ENCODE measurements at regions not wholly inside any gene's neighbourhood (a gene's known extent, or its start where the extent isn't known, plus 50 kb on each side); places are given as distances from the start of the nearest gene placed in this dataset.

GRCh38 chr15:98134905-98135304, 174.4 kb downstream of the ARRDC4 start:
- TF ChIP-seq GATA3 (IDR thresholded peaks at IDR 0.05; ENCODE audit: low read depth, low read length) (no peak), GATA2 (IDR thresholded peaks at IDR 0.05; ENCODE audit: low read depth, low read length) (no peak)
